Astrocyte of the cerebellum (primary cell): ENCODE measurements at regions not wholly inside any gene's neighbourhood (a gene's known extent, or its start where the extent isn't known, plus 50 kb on each side); places are given as distances from the start of the nearest gene placed in this dataset.
"Not testable (repeated sequence)": the region's sequence is repeated elsewhere in the genome, so short reads cannot be mapped to it uniquely, and the experiment has no call there.

Experiments used
- DNase-seq: peaks from one replicate; pipeline ENCODE4 v3.0.0-alpha.2; 2011; ENCODE audit warnings: low read depth
- H3K4me3 ChIP-seq: 2 replicates; pipeline ENCODE4 v1.5.1; 2011; ENCODE audit warnings: mild to moderate bottlenecking, low read depth, low read length, moderate library complexity
- in situ Hi-C: cut with HindIII; loops from 2 replicates; pipeline ENCODE4 v1.10.0; 2017; ENCODE audit warnings: low sequenced_read_pairs
- TF ChIP-seq, protein P1 (sequence below): IDR thresholded peaks from 2 replicates; pipeline ENCODE4 v1.5.1; 2012; ENCODE audit warnings: low read length, low read depth, moderate library complexity, mild to moderate bottlenecking; ENCODE audit errors: missing control alignments

DNA sequence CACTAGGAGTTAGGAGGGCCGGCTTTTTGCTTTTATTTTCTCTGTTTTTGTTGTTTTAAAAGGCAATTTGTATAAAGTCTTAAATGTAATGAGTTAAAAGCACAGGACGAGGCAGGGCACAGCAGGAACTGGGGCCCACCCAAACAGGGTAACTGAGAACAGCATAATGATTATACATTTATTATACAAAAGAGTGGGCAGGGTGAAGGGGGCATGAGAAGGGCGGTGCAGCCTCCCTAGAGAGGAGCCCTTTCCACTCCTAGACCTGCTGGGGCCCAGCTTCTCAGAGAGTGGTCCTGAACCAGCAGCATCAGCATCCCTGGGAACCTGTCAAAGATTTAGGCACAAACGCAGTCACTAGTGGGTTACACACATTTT is 438.0 kb downstream of the AGTPBP1 start:
- in situ Hi-C loops = no loop called here

DNA sequence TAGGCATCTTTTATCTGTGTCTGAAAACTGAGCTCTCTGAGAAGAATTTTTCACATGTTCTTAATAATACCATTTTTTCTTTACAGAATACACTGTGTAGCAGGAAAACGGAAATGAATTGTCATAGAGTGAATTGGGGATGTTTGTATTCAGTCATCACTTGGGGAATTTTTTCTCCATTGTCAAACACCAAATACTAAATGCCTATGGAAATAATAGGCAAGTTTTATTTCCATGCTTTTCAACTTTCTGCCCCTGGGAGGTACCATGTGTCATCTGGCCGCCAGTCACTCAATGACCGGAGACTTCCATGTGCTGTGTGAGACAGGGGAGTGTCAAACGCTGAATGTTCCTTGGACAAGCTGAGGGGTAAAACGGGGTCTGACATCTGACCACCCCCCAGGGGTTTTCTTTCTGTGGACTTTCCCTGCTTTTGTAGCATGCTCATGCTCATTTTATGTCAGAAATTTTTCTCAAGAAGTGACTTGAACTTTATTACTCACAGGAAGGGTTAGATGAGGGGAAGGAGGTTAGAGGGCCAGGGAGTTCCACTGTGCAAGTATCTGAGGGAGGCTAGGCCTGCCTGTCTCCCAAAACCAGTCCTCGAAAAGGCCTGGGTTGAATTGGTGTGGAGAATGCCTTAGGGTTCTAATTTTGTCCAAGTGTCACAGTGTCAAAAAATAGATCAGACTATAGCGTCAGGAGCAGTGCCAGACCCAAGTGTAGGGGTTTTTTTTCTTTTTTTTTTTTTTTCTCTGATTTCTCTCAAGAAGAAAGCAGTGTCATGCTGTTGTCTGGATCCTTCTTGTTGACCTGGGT is 438.6 kb downstream of the AGTPBP1 start:
- DNase-seq = no peak
- in situ Hi-C loops = no loop called here
- no peak overlapping the region for H3K4me3 ChIP-seq
- TF ChIP-seq, protein P1, sequence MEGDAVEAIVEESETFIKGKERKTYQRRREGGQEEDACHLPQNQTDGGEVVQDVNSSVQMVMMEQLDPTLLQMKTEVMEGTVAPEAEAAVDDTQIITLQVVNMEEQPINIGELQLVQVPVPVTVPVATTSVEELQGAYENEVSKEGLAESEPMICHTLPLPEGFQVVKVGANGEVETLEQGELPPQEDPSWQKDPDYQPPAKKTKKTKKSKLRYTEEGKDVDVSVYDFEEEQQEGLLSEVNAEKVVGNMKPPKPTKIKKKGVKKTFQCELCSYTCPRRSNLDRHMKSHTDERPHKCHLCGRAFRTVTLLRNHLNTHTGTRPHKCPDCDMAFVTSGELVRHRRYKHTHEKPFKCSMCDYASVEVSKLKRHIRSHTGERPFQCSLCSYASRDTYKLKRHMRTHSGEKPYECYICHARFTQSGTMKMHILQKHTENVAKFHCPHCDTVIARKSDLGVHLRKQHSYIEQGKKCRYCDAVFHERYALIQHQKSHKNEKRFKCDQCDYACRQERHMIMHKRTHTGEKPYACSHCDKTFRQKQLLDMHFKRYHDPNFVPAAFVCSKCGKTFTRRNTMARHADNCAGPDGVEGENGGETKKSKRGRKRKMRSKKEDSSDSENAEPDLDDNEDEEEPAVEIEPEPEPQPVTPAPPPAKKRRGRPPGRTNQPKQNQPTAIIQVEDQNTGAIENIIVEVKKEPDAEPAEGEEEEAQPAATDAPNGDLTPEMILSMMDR = no peak

More for the DNA sequence above, 438.0 kb downstream of the AGTPBP1 start:
- no peak for DNase-seq
- H3K4me3 ChIP-seq = no peak overlapping the region
- TF ChIP-seq, protein P1 = no peak

DNA sequence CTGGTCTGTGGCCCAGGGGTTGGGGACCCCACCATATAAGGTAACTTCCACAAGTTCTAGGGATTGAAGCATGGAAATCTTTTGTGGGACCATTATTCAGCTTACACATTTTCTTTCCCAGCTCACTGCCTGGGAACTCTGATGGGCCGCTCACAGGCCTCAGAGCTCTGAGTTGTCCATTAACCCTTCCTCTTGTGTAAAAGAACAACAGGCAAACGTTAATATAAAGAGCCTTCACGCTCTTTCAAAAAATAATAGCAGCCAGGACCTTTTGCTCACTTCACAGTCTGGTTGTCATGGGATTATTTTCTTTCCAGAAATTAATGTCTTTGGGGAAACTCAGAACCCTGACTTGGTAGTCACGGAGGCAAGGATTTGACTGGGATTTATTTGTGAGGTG is 443.3 kb downstream of the AGTPBP1 start:
- no peak overlapping the region for H3K4me3 ChIP-seq
- DNase-seq = no peak
- TF ChIP-seq, protein P1 = no peak
- in situ Hi-C loops = no loop called here

DNA sequence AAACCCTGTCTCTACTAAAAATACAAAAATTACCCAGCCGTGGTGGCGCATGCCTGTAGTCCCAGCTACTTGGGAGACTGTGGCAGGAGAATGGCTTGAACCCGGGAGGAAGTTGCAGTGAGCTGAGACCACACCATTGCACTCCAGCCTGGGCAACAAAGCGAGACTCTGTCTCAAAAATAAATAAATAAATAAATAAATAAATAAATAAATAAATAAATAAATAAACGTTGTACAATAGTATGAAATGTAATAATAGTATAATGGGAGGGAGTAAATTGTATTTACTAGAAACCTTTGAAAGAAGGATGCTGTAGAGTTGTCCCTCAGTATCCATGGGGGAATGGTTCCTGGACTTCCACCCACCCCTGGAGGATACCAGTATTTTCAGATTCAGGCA is 446.5 kb downstream of the AGTPBP1 start:
- H3K4me3 ChIP-seq, DNase-seq, in situ Hi-C loops: not testable (repeated sequence)

DNA sequence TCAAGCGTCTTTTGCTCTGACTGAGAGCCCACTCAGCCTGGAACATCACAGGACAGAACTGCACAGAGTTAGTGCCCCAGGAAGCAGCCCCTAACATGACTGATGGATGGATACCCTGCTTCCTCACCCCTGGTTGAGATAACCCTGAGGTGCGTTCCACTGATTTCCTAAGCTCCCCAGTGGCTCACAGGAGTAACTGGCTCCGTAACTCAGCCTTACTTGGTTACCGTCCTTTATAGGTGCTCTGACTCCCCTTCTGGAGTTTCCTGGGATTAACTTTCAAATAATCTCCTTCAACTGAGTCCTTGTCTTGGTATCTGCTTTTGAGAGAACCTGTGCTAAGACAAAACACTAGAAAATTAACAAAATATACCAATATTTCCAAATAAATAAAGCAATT is 449.5 kb downstream of the AGTPBP1 start:
- TF ChIP-seq, protein P1 = no peak
- DNase-seq = no peak
- in situ Hi-C loops = no loop called here
- no peak overlapping the region for H3K4me3 ChIP-seq

DNA sequence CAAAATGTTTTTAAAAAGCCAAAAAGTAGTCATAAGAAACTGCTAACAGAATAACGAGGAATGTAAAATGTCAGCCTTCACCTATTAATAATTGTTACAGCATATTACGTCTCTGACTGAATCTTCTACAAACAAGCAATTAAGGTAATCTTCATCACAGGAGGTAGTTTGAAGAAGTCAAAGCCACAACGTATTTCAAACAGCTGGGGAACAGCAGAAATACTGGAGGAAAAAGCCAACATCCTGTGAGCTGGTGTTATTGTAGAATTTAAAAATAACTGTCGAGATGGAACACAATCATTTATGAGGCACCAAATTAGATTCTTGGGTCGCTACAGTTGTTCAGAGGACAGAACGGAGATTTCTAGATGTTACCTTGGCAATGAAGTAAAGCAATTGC is 450.5 kb downstream of the AGTPBP1 start:
- in situ Hi-C loops = no loop called here
- no peak overlapping the region for H3K4me3 ChIP-seq
- DNase-seq = no peak
- TF ChIP-seq, protein P1 = no peak

DNA sequence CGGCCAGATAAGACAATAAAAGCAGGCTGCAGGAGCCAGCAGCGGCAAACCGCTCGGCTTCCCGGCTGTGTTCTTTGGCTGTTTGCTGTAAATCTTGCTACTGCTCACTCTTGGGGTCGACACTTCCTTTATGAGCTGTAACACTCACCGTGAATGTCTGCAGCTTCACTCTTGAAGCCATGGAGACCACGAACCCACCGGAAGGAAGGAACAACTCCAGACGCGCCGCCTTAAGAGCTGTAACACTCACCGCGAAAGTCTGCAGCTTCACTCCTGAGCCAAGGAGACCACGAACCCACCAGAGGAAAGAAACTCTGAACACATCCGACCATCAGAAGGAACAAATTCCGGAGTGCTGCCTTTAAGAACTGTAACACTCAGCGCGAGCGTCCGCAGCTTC is 451.7 kb downstream of the AGTPBP1 start:
- H3K4me3 ChIP-seq = no peak overlapping the region
- TF ChIP-seq, protein P1 = no peak
- in situ Hi-C loops = no loop called here
- DNase-seq = no peak
